ENCODE measurements at regions not wholly inside any gene's neighbourhood (a gene's known extent, or its start where the extent isn't known, plus 50 kb on each side); places are given as distances from the start of the nearest gene placed in this dataset.
"Not testable (repeated sequence)": the region's sequence is repeated elsewhere in the genome, so short reads cannot be mapped to it uniquely, and the experiment has no call there.

GRCh38 chr14:23861666-23862065 lies 91.9 kb upstream of the DHRS4 start:
- no peak for DNase-seq

- DNase-seq = no peak
Observed at GRCh38 chr14:23862513-23862912, 91.1 kb upstream of the DHRS4 start.

GRCh38 chr14:23863836-23864235 lies 89.7 kb upstream of the DHRS4 start:
- no peak for DNase-seq

- DNase-seq = no peak
Observed at GRCh38 chr14:23864259-23864658, 89.3 kb upstream of the DHRS4 start.

- no peak for DNase-seq
Observed at GRCh38 chr14:23864861-23865260, 88.7 kb upstream of the DHRS4 start.

GRCh38 chr14:23865502-23865901 lies 88.1 kb upstream of the DHRS4 start:
- no peak for DNase-seq

- DNase-seq = no peak
Observed at GRCh38 chr14:23866269-23866668, 87.3 kb upstream of the DHRS4 start.

GRCh38 chr14:23869078-23869719 lies 84.4 kb upstream of the DHRS4 start:
- DNase-seq = no peak

GRCh38 chr14:23876160-23876750 lies 77.3 kb upstream of the DHRS4 start:
- DNase-seq = no peak

- DNase-seq = peak; percentile 19 to 22
Observed at GRCh38 chr14:23877111-23877510, 76.5 kb upstream of the DHRS4 start.

GRCh38 chr14:23877538-23878180 lies 75.9 kb upstream of the DHRS4 start:
- DNase-seq = peak; percentile 26 to 49

GRCh38 chr14:23881282-23881681 lies 72.3 kb upstream of the DHRS4 start:
- DNase-seq = no peak

- DNase-seq = no peak
Observed at GRCh38 chr14:23883684-23884540, 69.7 kb upstream of the DHRS4 start.

- DNase-seq = no peak
Observed at GRCh38 chr14:23884541-23884904, 69.0 kb upstream of the DHRS4 start.

GRCh38 chr14:23887536-23887935 lies 66.0 kb upstream of the DHRS4 start:
- no peak for DNase-seq

- not testable (repeated sequence) for DNase-seq
Observed at GRCh38 chr14:23891717-23892116, 61.9 kb upstream of the DHRS4 start.

- DNase-seq = not testable (repeated sequence)
Observed at GRCh38 chr14:23892289-23892688, 61.3 kb upstream of the DHRS4 start.

- no peak for DNase-seq
Observed at GRCh38 chr14:23894362-23895052, 59.1 kb upstream of the DHRS4 start.

- no peak for DNase-seq
Observed at GRCh38 chr14:23895053-23895419, 58.5 kb upstream of the DHRS4 start.

- no peak for DNase-seq
Observed at GRCh38 chr14:23895480-23895879, 58.1 kb upstream of the DHRS4 start.

- DNase-seq = no peak
Observed at GRCh38 chr14:23896609-23897153, 56.9 kb upstream of the DHRS4 start.

GRCh38 chr14:23897291-23897690 lies 56.3 kb upstream of the DHRS4 start:
- not testable (repeated sequence) for DNase-seq

- DNase-seq = not testable (repeated sequence)
Observed at GRCh38 chr14:23898359-23898758, 55.2 kb upstream of the DHRS4 start.

All from activated T-cell treated with anti-CD3 and anti-CD28 coated beads, Interleukin-2, amount 50 U/mL, for 48 hours (primary cell).